ENCODE measurements at regions not wholly inside any gene's neighbourhood (a gene's known extent, or its start where the extent isn't known, plus 50 kb on each side); places are given as distances from the start of the nearest gene placed in this dataset.

DNA sequence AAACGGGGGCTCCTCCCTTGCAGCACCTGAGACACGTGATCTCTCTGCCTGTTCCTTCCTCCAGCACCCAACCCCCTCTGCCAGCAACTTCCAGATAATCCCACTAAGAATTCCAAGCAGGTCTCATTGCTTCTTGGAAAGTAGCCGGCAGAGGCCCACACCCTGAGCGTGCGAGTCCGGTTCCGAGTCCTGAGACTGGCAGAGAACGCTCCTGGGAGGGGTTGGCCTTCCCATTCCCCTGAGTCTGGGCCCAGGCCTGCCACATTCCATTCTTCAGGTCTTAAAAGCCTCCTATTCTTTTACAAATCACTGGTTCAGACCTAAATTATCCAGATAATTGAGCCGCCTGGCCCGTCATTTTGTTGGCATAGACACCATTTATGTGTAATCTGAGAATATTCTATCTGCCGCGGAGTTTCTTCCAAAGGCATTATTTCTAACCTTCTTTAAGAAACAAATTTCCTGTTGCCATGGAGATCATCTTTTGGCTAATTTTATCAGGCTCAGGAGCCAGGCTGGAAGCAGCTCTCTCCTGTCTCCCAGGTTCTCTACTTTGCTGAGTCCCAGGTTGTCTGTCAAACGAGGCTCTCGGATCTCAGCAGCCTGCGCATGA lies 165.4 kb downstream of the MYCN start (continued):
- TF ChIP-seq, protein P1, sequence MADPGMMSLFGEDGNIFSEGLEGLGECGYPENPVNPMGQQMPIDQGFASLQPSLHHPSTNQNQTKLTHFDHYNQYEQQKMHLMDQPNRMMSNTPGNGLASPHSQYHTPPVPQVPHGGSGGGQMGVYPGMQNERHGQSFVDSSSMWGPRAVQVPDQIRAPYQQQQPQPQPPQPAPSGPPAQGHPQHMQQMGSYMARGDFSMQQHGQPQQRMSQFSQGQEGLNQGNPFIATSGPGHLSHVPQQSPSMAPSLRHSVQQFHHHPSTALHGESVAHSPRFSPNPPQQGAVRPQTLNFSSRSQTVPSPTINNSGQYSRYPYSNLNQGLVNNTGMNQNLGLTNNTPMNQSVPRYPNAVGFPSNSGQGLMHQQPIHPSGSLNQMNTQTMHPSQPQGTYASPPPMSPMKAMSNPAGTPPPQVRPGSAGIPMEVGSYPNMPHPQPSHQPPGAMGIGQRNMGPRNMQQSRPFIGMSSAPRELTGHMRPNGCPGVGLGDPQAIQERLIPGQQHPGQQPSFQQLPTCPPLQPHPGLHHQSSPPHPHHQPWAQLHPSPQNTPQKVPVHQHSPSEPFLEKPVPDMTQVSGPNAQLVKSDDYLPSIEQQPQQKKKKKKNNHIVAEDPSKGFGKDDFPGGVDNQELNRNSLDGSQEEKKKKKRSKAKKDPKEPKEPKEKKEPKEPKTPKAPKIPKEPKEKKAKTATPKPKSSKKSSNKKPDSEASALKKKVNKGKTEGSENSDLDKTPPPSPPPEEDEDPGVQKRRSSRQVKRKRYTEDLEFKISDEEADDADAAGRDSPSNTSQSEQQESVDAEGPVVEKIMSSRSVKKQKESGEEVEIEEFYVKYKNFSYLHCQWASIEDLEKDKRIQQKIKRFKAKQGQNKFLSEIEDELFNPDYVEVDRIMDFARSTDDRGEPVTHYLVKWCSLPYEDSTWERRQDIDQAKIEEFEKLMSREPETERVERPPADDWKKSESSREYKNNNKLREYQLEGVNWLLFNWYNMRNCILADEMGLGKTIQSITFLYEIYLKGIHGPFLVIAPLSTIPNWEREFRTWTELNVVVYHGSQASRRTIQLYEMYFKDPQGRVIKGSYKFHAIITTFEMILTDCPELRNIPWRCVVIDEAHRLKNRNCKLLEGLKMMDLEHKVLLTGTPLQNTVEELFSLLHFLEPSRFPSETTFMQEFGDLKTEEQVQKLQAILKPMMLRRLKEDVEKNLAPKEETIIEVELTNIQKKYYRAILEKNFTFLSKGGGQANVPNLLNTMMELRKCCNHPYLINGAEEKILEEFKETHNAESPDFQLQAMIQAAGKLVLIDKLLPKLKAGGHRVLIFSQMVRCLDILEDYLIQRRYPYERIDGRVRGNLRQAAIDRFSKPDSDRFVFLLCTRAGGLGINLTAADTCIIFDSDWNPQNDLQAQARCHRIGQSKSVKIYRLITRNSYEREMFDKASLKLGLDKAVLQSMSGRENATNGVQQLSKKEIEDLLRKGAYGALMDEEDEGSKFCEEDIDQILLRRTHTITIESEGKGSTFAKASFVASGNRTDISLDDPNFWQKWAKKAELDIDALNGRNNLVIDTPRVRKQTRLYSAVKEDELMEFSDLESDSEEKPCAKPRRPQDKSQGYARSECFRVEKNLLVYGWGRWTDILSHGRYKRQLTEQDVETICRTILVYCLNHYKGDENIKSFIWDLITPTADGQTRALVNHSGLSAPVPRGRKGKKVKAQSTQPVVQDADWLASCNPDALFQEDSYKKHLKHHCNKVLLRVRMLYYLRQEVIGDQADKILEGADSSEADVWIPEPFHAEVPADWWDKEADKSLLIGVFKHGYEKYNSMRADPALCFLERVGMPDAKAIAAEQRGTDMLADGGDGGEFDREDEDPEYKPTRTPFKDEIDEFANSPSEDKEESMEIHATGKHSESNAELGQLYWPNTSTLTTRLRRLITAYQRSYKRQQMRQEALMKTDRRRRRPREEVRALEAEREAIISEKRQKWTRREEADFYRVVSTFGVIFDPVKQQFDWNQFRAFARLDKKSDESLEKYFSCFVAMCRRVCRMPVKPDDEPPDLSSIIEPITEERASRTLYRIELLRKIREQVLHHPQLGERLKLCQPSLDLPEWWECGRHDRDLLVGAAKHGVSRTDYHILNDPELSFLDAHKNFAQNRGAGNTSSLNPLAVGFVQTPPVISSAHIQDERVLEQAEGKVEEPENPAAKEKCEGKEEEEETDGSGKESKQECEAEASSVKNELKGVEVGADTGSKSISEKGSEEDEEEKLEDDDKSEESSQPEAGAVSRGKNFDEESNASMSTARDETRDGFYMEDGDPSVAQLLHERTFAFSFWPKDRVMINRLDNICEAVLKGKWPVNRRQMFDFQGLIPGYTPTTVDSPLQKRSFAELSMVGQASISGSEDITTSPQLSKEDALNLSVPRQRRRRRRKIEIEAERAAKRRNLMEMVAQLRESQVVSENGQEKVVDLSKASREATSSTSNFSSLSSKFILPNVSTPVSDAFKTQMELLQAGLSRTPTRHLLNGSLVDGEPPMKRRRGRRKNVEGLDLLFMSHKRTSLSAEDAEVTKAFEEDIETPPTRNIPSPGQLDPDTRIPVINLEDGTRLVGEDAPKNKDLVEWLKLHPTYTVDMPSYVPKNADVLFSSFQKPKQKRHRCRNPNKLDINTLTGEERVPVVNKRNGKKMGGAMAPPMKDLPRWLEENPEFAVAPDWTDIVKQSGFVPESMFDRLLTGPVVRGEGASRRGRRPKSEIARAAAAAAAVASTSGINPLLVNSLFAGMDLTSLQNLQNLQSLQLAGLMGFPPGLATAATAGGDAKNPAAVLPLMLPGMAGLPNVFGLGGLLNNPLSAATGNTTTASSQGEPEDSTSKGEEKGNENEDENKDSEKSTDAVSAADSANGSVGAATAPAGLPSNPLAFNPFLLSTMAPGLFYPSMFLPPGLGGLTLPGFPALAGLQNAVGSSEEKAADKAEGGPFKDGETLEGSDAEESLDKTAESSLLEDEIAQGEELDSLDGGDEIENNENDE (IDR thresholded peaks at IDR 0.05; ENCODE audit: insufficient replicate concordance, low read length), result peak; percentile 77
- TF ChIP-seq EP300 (IDR thresholded peaks at IDR 0.05; ENCODE audit: borderline replicate concordance in 1 of 2, low read depth in 2 of 2, low read length in 2 of 2) (peak in 1 of 2 experiments; percentile 83; a peak in 1 of 3 replicates), BCL11A (IDR thresholded peaks at IDR 0.05; ENCODE audit: low read depth in 2 of 2, low read length in 2 of 2) (peak in 1 of 2 experiments; percentile 30), HDAC2 (IDR thresholded peaks at IDR 0.05; ENCODE audit: borderline replicate concordance in 1 of 2, low read depth in 2 of 2, low read length in 2 of 2) (peak; percentile 85 to 99; a peak in 3 of 4 replicates), TCF12 (IDR thresholded peaks at IDR 0.05; ENCODE audit: low read depth, low read length) (0 out of 2 replicates have a peak, but pooled peaks have one; percentile 49), TAF1 (IDR thresholded peaks at IDR 0.05; ENCODE audit: low read depth, low read length) (peak; percentile 54; the same call in 1 of the 2 replicates), EGR1 (IDR thresholded peaks at IDR 0.05; ENCODE audit: borderline replicate concordance, low read depth, low read length) (0 out of 2 replicates have a peak, but pooled peaks have one; percentile 10), NANOG (IDR thresholded peaks at IDR 0.05; ENCODE audit: insufficient read depth, low read depth, low read length, poor library complexity, severe bottlenecking) (no peak)
- TF ChIP-seq, protein P2, sequence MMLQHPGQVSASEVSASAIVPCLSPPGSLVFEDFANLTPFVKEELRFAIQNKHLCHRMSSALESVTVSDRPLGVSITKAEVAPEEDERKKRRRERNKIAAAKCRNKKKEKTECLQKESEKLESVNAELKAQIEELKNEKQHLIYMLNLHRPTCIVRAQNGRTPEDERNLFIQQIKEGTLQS (IDR thresholded peaks at IDR 0.05; ENCODE audit: insufficient read depth, low read depth, low read length), result 0 out of 2 replicates have a peak, but pooled peaks have one; percentile 7

Data from H1 (cell line).